GM12891 (cell line): ENCODE measurements at regions not wholly inside any gene's neighbourhood (a gene's known extent, or its start where the extent isn't known, plus 50 kb on each side); places are given as distances from the start of the nearest gene placed in this dataset.

Experiments
- DNase-seq: peaks from one replicate; pipeline ENCODE4 v3.0.0; 2011; ENCODE audit warnings: low spot score; ENCODE audit not compliant: insufficient read length
- FAIRE-seq: peaks from 2 replicates; lab custom pipeline; 2011; peaks lifted over from hg19 to GRCh38; lab: Jason Lieb, UNC
- PAX5 ChIP-seq: IDR thresholded peaks from 2 replicates; pipeline ENCODE4 v1.6.1; 2011; ENCODE audit warnings: low read length, moderate library complexity, mild to moderate bottlenecking; ENCODE audit not compliant: insufficient read depth, severe bottlenecking
- POLR2A ChIP-seq: IDR thresholded peaks from 2 replicates; pipeline ENCODE4 v1.6.1; 2011; ENCODE audit warnings: low read depth, low read length, control low read depth
- POLR2AphosphoS5 ChIP-seq: IDR thresholded peaks from 2 replicates; pipeline ENCODE4 v1.6.1; 2011; ENCODE audit warnings: low read depth, low read length, control low read depth
- POU2F2 ChIP-seq: IDR thresholded peaks from 2 replicates; pipeline ENCODE4 v1.6.1; 2011; ENCODE audit warnings: low read depth, mild to moderate bottlenecking, control low read depth, low read length, moderate library complexity
- SPI1 ChIP-seq: IDR thresholded peaks from 2 replicates; pipeline ENCODE4 v1.6.1; 2011; ENCODE audit warnings: low read depth, low read length, control low read depth
- TAF1 ChIP-seq: IDR thresholded peaks from 2 replicates; pipeline ENCODE4 v1.6.1; 2011; ENCODE audit warnings: low read depth, low read length, control low read depth

GRCh38 chr1:83545066-83545862, 453.7 kb downstream of the TTLL7 start:
- DNase-seq (no peak), FAIRE-seq (no peak)
- TF ChIP-seq POLR2A (no peak), POLR2AphosphoS5 (no peak), POU2F2 (no peak), SPI1 (no peak)

GRCh38 chr1:83543222-83543973, 455.5 kb downstream of the TTLL7 start:
- no peak for TF ChIP-seq POLR2A
- no peak for TF ChIP-seq SPI1
- no peak for TF ChIP-seq PAX5
- TF ChIP-seq POU2F2: no peak
- FAIRE-seq (no peak), DNase-seq (no peak)

GRCh38 chr1:83531521-83532309, 467.2 kb downstream of the TTLL7 start:
- FAIRE-seq (no peak), DNase-seq (no peak)
- TF ChIP-seq POLR2AphosphoS5: no peak
- no peak for TF ChIP-seq POLR2A
- TF ChIP-seq SPI1: no peak
- TF ChIP-seq PAX5: no peak
- no peak for TF ChIP-seq POU2F2
- no peak for TF ChIP-seq TAF1

- no peak for TF ChIP-seq POLR2A
- no peak for TF ChIP-seq TAF1
- no peak for TF ChIP-seq PAX5
- TF ChIP-seq POLR2AphosphoS5: no peak
- no peak for TF ChIP-seq POU2F2
- TF ChIP-seq SPI1: no peak
- FAIRE-seq (no peak), DNase-seq (no peak)
These were observed 468.4 kb downstream of the TTLL7 start for GRCh38 chr1:83530506-83530905.

GRCh38 chr1:83527987-83528386, 470.9 kb downstream of the TTLL7 start:
- FAIRE-seq: no peak
- TF ChIP-seq SPI1 (no peak), POLR2A (no peak), POU2F2 (no peak), PAX5 (no peak), TAF1 (no peak), POLR2AphosphoS5 (no peak)
- no peak for DNase-seq

- TF ChIP-seq POLR2A (no peak), SPI1 (no peak), POU2F2 (no peak), POLR2AphosphoS5 (no peak), PAX5 (no peak), TAF1 (no peak)
- FAIRE-seq (no peak), DNase-seq (no peak)
These were observed 478.1 kb downstream of the TTLL7 start for GRCh38 chr1:83520797-83521196.

- TF ChIP-seq POLR2A: no peak
- TF ChIP-seq PAX5: no peak
- no peak for TF ChIP-seq POU2F2
- no peak for TF ChIP-seq POLR2AphosphoS5
- no peak for TF ChIP-seq TAF1
- TF ChIP-seq SPI1: no peak
- FAIRE-seq: no peak
- no peak for DNase-seq
These were observed 482.6 kb downstream of the TTLL7 start for GRCh38 chr1:83516369-83516768.

- FAIRE-seq (no peak), DNase-seq (no peak)
- TF ChIP-seq PAX5 (no peak), POU2F2 (no peak), TAF1 (no peak), POLR2A (no peak), POLR2AphosphoS5 (no peak), SPI1 (no peak)
These were observed 483.3 kb downstream of the TTLL7 start for GRCh38 chr1:83515578-83516154.
